ENCODE measurements at regions not wholly inside any gene's neighbourhood (a gene's known extent, or its start where the extent isn't known, plus 50 kb on each side); places are given as distances from the start of the nearest gene placed in this dataset.

- TF ChIP-seq CTCF (optimal IDR thresholded peaks at IDR 0.05 in 1 of 3, IDR thresholded peaks at IDR 0.05 in 1 of 3, conservative IDR thresholded peaks at IDR 0.05 in 1 of 3; ENCODE audit: extremely low read depth in 1 of 3, insufficient read depth in 2 of 3, low read length in 3 of 3), result no peak
- TF ChIP-seq EZH2 (IDR thresholded peaks at IDR 0.05; ENCODE audit: low read length), result no peak
Measured at GRCh38 chr12:87384226-87384625, 645.0 kb downstream of the C12orf50 start.

Data from keratinocyte (primary cell).